ENCODE measurements at regions not wholly inside any gene's neighbourhood (a gene's known extent, or its start where the extent isn't known, plus 50 kb on each side); places are given as distances from the start of the nearest gene placed in this dataset.

DNA sequence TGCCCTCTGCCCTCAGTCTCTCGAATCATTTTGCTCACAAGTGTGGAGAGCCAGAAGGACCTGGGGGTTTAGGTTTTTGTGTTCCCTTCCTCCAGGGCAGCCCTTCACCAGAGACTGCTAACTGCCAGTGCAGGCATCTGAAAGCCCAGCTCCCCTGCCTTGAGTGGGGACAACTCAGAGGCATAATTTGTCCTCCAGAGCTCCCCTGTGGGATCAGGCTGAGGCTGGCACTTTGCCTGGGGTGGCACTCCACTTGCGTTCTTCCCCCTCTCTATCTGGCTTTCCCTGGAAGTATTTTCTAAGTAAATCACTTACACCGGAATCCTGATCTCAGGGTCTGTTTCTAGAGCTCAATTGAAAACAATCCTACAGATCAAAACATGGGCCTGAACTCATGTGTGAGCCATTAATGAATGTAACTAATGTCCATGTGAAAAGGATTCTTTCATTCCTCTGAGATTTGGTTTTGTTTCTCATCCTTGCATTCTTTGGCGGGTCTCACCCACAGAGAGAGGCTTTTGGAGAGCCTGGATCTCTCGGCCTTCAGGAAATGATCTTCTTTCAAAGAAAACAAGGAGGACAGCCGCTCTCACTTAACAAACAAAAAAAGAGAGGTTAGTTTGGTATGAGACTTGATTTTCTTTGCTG is 125.7 kb upstream of the RIPOR2 start:
- ATAC-seq: no peak
- H3K27ac ChIP-seq: no peak overlapping the region
- FAIRE-seq: no peak
- ChIA-PET POLR2A (no interaction called here), CTCF (interaction anchor here (1.6 to 3.7 kb wide), 2 partner anchors 10 to 205 kb away, joined by 10 to 23 read pairs; no protein-coding TSS in a partner anchor)
- no peak for DNase-seq (ENCODE audit: low read depth in 1 of 2, low spot score in 1 of 2)
- TF ChIP-seq GATA3 (IDR thresholded peaks at IDR 0.05; ENCODE audit: borderline replicate concordance) (no peak), HOXB5 (CRISPR knock-in tag; IDR thresholded peaks at IDR 0.05) (no peak), RNF2 (IDR thresholded peaks at IDR 0.05; ENCODE audit: borderline replicate concordance, low read depth) (no peak), JUNB (IDR thresholded peaks at IDR 0.05) (no peak), EHMT2 (IDR thresholded peaks at IDR 0.05; ENCODE audit: low read depth) (no peak), CHD2 (IDR thresholded peaks at IDR 0.05; ENCODE audit: low read length, partially characterized antibody) (no peak), HEYL (CRISPR knock-in tag; IDR thresholded peaks at IDR 0.05) (no peak), NR3C1 (IDR thresholded peaks at IDR 0.05) (no peak), NFE2L2 (conservative IDR thresholded peaks at IDR 0.05; ENCODE audit: low read length) (no peak)
- TF ChIP-seq, protein P1, sequence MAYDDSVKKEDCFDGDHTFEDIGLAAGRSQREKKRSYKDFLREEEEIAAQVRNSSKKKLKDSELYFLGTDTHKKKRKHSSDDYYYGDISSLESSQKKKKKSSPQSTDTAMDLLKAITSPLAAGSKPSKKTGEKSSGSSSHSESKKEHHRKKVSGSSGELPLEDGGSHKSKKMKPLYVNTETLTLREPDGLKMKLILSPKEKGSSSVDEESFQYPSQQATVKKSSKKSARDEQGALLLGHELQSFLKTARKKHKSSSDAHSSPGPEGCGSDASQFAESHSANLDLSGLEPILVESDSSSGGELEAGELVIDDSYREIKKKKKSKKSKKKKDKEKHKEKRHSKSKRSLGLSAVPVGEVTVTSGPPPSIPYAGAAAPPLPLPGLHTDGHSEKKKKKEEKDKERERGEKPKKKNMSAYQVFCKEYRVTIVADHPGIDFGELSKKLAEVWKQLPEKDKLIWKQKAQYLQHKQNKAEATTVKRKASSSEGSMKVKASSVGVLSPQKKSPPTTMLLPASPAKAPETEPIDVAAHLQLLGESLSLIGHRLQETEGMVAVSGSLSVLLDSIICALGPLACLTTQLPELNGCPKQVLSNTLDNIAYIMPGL (CRISPR knock-in tag; IDR thresholded peaks at IDR 0.05; ENCODE audit: borderline replicate concordance): no peak
- TF ChIP-seq, protein P2, sequence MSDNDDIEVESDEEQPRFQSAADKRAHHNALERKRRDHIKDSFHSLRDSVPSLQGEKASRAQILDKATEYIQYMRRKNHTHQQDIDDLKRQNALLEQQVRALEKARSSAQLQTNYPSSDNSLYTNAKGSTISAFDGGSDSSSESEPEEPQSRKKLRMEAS (IDR thresholded peaks at IDR 0.05): no peak
- no peaks in the 10 kb centered on the region for H3K4me1 ChIP-seq
- no peaks in the 10 kb centered on the region for H3K9me3 ChIP-seq
- WGBS (ENCODE audit: missing lambda C conversion rate): 48% methylated on average over 6 of the region's 6 CpGs
- no peak overlapping the region for H3K4me3 ChIP-seq
- H3K4me2 ChIP-seq: no peak overlapping the region

DNA sequence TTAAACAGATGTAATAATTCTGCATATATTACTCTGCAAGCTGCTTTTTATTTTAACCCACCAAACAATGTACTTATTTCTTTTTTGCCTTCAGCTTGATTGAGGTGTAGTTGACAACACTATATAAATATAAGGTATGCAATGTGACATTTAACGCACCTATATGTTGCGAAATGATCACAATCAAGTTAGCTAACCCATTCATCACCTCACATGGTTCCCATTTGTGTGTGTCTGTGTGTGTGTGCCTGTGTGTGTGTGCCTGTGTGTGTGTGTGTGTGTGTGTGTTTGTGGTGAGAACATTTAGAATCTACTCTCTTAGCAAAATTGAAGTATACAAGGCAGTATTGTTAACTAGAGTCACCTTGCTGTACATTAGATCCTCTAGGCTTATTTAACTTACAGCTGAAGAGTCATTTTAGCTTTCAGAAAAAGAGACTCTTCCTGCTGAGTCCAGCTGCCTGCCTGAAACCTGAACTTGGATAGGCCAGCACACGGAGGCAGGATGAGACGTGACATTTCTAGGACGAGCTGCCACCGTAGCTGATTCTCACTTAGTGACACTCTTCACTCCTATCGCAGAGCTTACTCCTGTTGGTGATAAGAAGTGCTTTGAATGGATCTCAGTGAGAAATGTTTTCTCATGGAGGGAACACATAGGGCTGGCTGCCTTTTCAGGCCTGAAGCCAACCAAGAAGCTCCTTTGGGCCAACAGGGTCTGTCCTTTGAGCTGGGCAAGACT is 126.5 kb upstream of the RIPOR2 start:
- H3K4me2 ChIP-seq: no peak overlapping the region

More for the DNA sequence above, 126.5 kb upstream of the RIPOR2 start:
- ChIA-PET POLR2A (no interaction called here), CTCF (interaction anchor here (1.6 to 3.7 kb wide), 2 partner anchors 9 to 206 kb away, joined by 10 to 23 read pairs; no protein-coding TSS in a partner anchor)
- no peak for FAIRE-seq
- DNase-seq (ENCODE audit: low read depth in 1 of 2, low spot score in 1 of 2): no peak
- TF ChIP-seq, protein P3, sequence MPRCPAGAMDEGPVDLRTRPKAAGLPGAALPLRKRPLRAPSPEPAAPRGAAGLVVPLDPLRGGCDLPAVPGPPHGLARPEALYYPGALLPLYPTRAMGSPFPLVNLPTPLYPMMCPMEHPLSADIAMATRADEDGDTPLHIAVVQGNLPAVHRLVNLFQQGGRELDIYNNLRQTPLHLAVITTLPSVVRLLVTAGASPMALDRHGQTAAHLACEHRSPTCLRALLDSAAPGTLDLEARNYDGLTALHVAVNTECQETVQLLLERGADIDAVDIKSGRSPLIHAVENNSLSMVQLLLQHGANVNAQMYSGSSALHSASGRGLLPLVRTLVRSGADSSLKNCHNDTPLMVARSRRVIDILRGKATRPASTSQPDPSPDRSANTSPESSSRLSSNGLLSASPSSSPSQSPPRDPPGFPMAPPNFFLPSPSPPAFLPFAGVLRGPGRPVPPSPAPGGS (IDR thresholded peaks at IDR 0.05): no peak
- TF ChIP-seq MYC (IDR thresholded peaks at IDR 0.05; ENCODE audit: borderline replicate concordance, low read length) (no peak), HOXA7 (CRISPR knock-in tag; IDR thresholded peaks at IDR 0.05) (no peak), ZNF302 (CRISPR knock-in tag; IDR thresholded peaks at IDR 0.05) (no peak), NPAS2 (CRISPR knock-in tag; IDR thresholded peaks at IDR 0.05; ENCODE audit: borderline replicate concordance) (no peak), BHLHE40 (IDR thresholded peaks at IDR 0.05; ENCODE audit: low read depth, low read length) (no peak), EHMT2 (IDR thresholded peaks at IDR 0.05; ENCODE audit: low read depth) (no peak), RCOR1 (IDR thresholded peaks at IDR 0.05; ENCODE audit: low read depth, low read length) (no peak), POLR2AphosphoS2 (conservative IDR thresholded peaks at IDR 0.05; ENCODE audit: low read length) (no peak), TFCP2L1 (CRISPR knock-in tag; IDR thresholded peaks at IDR 0.05) (no peak), HDAC2 (IDR thresholded peaks at IDR 0.05) (no peak), RARB (CRISPR knock-in tag; IDR thresholded peaks at IDR 0.05) (no peak), EHF (CRISPR knock-in tag; IDR thresholded peaks at IDR 0.05) (no peak), TP53 (CRISPR knock-in tag; IDR thresholded peaks at IDR 0.05) (no peak), RAD21 (conservative IDR thresholded peaks at IDR 0.05 in 1 of 2, IDR thresholded peaks at IDR 0.05 in 1 of 2) (no peak)
- TF ChIP-seq, protein P1 (CRISPR knock-in tag; IDR thresholded peaks at IDR 0.05; ENCODE audit: borderline replicate concordance): no peak
- TF ChIP-seq, protein P4, sequence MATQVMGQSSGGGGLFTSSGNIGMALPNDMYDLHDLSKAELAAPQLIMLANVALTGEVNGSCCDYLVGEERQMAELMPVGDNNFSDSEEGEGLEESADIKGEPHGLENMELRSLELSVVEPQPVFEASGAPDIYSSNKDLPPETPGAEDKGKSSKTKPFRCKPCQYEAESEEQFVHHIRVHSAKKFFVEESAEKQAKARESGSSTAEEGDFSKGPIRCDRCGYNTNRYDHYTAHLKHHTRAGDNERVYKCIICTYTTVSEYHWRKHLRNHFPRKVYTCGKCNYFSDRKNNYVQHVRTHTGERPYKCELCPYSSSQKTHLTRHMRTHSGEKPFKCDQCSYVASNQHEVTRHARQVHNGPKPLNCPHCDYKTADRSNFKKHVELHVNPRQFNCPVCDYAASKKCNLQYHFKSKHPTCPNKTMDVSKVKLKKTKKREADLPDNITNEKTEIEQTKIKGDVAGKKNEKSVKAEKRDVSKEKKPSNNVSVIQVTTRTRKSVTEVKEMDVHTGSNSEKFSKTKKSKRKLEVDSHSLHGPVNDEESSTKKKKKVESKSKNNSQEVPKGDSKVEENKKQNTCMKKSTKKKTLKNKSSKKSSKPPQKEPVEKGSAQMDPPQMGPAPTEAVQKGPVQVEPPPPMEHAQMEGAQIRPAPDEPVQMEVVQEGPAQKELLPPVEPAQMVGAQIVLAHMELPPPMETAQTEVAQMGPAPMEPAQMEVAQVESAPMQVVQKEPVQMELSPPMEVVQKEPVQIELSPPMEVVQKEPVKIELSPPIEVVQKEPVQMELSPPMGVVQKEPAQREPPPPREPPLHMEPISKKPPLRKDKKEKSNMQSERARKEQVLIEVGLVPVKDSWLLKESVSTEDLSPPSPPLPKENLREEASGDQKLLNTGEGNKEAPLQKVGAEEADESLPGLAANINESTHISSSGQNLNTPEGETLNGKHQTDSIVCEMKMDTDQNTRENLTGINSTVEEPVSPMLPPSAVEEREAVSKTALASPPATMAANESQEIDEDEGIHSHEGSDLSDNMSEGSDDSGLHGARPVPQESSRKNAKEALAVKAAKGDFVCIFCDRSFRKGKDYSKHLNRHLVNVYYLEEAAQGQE (IDR thresholded peaks at IDR 0.05): no peak
- TF ChIP-seq, protein P2 (IDR thresholded peaks at IDR 0.05): no peak
- H3K4me3 ChIP-seq: no peak overlapping the region
- H3K4me1 ChIP-seq: no peaks in the 10 kb centered on the region
- H3K9me3 ChIP-seq: no peaks in the 10 kb centered on the region
- 72% methylated on average over 7 of the region's 7 CpGs for WGBS (ENCODE audit: missing lambda C conversion rate)
- no peak for ATAC-seq
- H3K27ac ChIP-seq: no peak overlapping the region
